ENCODE measurements at regions not wholly inside any gene's neighbourhood (a gene's known extent, or its start where the extent isn't known, plus 50 kb on each side); places are given as distances from the start of the nearest gene placed in this dataset.

- TF ChIP-seq, protein P1, sequence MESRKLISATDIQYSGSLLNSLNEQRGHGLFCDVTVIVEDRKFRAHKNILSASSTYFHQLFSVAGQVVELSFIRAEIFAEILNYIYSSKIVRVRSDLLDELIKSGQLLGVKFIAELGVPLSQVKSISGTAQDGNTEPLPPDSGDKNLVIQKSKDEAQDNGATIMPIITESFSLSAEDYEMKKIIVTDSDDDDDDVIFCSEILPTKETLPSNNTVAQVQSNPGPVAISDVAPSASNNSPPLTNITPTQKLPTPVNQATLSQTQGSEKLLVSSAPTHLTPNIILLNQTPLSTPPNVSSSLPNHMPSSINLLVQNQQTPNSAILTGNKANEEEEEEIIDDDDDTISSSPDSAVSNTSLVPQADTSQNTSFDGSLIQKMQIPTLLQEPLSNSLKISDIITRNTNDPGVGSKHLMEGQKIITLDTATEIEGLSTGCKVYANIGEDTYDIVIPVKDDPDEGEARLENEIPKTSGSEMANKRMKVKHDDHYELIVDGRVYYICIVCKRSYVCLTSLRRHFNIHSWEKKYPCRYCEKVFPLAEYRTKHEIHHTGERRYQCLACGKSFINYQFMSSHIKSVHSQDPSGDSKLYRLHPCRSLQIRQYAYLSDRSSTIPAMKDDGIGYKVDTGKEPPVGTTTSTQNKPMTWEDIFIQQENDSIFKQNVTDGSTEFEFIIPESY (IDR thresholded peaks at IDR 0.05; ENCODE audit: extremely low read depth, insufficient replicate concordance, low read length): no peak
- TF ChIP-seq YY1 (IDR thresholded peaks at IDR 0.05; ENCODE audit: extremely low read depth, insufficient replicate concordance, low read depth, low read length): no peak
Observed at GRCh38 chr18:72174972-72175649, 369.0 kb downstream of the CBLN2 start (continued).

GRCh38 chr18:72171596-72171995, 372.5 kb downstream of the CBLN2 start:
- Histone ChIP-seq H3K79me2 (ENCODE audit: insufficient read depth, low read length) (no peaks in the 10 kb centered on the region), H3K9me3 (ENCODE audit: control insufficient read depth in 1 of 2, insufficient read depth in 1 of 2, low read depth in 1 of 2, low read length in 2 of 2) (peaks cover 31 to 32% of the 10 kb centered on the region in 2 experiments; a peak in 3 of 4 replicates), H3K27ac (ENCODE audit: low read depth, low read length) (no peak overlapping the region), H4K20me1 (ENCODE audit: insufficient read depth) (no peaks in the 10 kb centered on the region), H3K4me2 (ENCODE audit: low read length) (no peak overlapping the region), H3K9ac (ENCODE audit: low read length) (no peak overlapping the region), H3K4me1 (ENCODE audit: control insufficient read depth in 1 of 2, insufficient read depth in 2 of 2, low read length in 2 of 2) (no peaks in the 10 kb centered on the region), H3K4me3 (replicated peaks in 1 of 2; ENCODE audit: low read depth in 1 of 2, low read length in 2 of 2) (no peak overlapping the region), H3K36me3 (ENCODE audit: control insufficient read depth in 1 of 2, insufficient read depth in 2 of 2, low read length in 2 of 2) (no peaks in the 10 kb centered on the region), H3K9me2 (ENCODE audit: insufficient read depth) (no peaks in the 10 kb centered on the region), H2AFZ (ENCODE audit: low read depth, low read length, poor library complexity, severe bottlenecking) (no peak overlapping the region), H3K27me3 (ENCODE audit: insufficient read depth, low read length) (no peaks in the 10 kb centered on the region)
- BruUV-seq (replicated peaks): no TSS peak
- intact Hi-C loops (cut with micrococcal nuclease): no loop called here
- POLR2A ChIA-PET: no interaction called here
- CTCF ChIA-PET: no interaction called here
- no peak for ATAC-seq
- RAD21 ChIA-PET (ENCODE audit: low non-redundant PET in 1 of 2, low total read pairs in 2 of 2, uncharacterized antibody in 2 of 2, unreplicated experiment in 2 of 2): no interaction called here
- no peak for DNase-seq (ENCODE audit: low read depth, low spot score)
- TF ChIP-seq ELF1 (IDR thresholded peaks at IDR 0.05; ENCODE audit: borderline replicate concordance, low read depth): no peak
- no peak for TF ChIP-seq EZH2phosphoT487 (IDR thresholded peaks at IDR 0.05; ENCODE audit: borderline replicate concordance)
- TF ChIP-seq SP1 (IDR thresholded peaks at IDR 0.05; ENCODE audit: low read depth): no peak
- TF ChIP-seq FOSL1 (IDR thresholded peaks at IDR 0.05; ENCODE audit: low read depth): no peak
- no peak for TF ChIP-seq JUND (IDR thresholded peaks at IDR 0.05)
- TF ChIP-seq EZH2 (IDR thresholded peaks at IDR 0.05): no peak
- TF ChIP-seq SRF (IDR thresholded peaks at IDR 0.05; ENCODE audit: low read depth): no peak
- no peak for TF ChIP-seq ZFX (IDR thresholded peaks at IDR 0.05)
- TF ChIP-seq YY1 (IDR thresholded peaks at IDR 0.05; ENCODE audit: extremely low read depth, insufficient replicate concordance, low read depth, low read length): no peak
- no peak for TF ChIP-seq CEBPB (IDR thresholded peaks at IDR 0.05; ENCODE audit: low read depth)
- no peak for TF ChIP-seq REST (IDR thresholded peaks at IDR 0.05; ENCODE audit: low read depth)
- no peak for TF ChIP-seq EGR1 (IDR thresholded peaks at IDR 0.05; ENCODE audit: low read depth)
- no peak for TF ChIP-seq ATF3 (IDR thresholded peaks at IDR 0.05)
- no peak for TF ChIP-seq TCF7L2 (IDR thresholded peaks at IDR 0.05; ENCODE audit: borderline replicate concordance, extremely low read depth, insufficient read depth, insufficient read length)
- TF ChIP-seq POLR2A (IDR thresholded peaks at IDR 0.05; ENCODE audit: borderline replicate concordance, extremely low read depth, insufficient read depth, insufficient read length): no peak
- TF ChIP-seq, protein P2, sequence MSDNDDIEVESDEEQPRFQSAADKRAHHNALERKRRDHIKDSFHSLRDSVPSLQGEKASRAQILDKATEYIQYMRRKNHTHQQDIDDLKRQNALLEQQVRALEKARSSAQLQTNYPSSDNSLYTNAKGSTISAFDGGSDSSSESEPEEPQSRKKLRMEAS (IDR thresholded peaks at IDR 0.05): no peak
- no peak for TF ChIP-seq SIN3A (IDR thresholded peaks at IDR 0.05; ENCODE audit: low read depth)
- no peak for TF ChIP-seq POLR2AphosphoS5 (IDR thresholded peaks at IDR 0.05; ENCODE audit: low read depth, low read length)

Data from HCT116 (cell line).